Fibroblast of skin of left quadriceps (primary cell): ENCODE measurements at regions not wholly inside any gene's neighbourhood (a gene's known extent, or its start where the extent isn't known, plus 50 kb on each side); places are given as distances from the start of the nearest gene placed in this dataset.
"Not testable (repeated sequence)": the region's sequence is repeated elsewhere in the genome, so short reads cannot be mapped to it uniquely, and the experiment has no call there.

Experiments used
- DNase-seq, 2 experiments: peaks; one replicate each; pipeline ENCODE4 v3.0.0-alpha.2; 2013; ENCODE audit warnings: low read depth in 2 of 2

DNA sequence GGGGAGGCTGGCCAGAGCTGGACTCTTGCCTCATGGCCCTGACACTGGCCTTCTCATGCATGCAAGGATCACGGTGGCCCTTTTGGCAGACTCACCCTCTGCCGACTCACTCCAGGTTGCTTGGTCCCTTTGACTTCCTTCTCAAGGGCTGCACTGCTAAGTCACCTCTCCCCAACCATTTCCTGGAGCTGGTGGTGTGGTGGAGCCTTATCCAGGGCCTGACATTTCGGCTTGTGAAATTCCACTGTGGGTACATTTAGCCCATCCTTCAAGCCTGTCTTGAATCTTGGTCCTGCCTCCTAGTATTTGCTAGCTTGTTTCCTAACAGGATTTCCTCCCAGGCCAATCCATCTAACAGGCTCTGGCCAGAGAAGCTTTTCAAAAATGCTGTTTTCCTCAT, 52.6 kb upstream of the JUN start:
- DNase-seq, result no peak

- DNase-seq, result no peak
Observed at GRCh38 chr1:58837886-58838285, 54.0 kb upstream of the JUN start.

DNA sequence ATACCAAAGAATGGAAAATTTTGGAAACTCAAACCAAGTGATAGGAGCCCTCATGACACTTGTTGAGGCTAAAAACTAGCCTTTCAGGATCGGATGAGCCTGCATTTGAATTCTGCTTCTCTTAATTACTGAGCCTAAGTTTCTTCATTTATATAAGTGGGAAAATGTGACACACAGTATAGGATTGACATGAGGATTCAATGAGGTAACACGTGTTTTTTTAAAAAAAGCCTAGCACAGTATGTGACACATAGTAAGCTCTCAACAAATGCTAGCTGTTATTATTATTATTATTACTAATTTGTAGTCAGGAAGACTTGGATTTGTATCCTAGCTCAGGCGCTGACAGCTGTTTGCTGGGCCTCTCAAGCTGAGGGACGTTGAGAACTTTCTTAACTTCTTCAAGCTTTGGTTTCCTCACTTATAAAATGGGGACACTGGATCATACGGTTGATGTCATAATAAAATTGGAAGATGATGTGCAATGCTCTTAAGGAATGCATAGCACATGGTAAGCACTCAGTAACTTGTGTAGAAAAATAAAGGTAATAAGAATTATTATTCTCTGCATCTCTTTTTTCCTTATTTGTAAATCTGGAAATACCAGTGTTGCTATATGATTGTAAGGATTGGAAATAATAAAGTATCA, 55.4 kb upstream of the JUN start:
- DNase-seq, result no peak

GRCh38 chr1:58839846-58840835, 56.3 kb upstream of the JUN start:
- peak; percentile 68 to 72 for DNase-seq

- no peak for DNase-seq
Observed at GRCh38 chr1:58841455-58841854, 57.6 kb upstream of the JUN start.

- DNase-seq, result no peak
Observed at GRCh38 chr1:58842941-58843340, 59.1 kb upstream of the JUN start.

- no peak for DNase-seq
Observed at GRCh38 chr1:58844176-58844575, 60.3 kb upstream of the JUN start.

DNA sequence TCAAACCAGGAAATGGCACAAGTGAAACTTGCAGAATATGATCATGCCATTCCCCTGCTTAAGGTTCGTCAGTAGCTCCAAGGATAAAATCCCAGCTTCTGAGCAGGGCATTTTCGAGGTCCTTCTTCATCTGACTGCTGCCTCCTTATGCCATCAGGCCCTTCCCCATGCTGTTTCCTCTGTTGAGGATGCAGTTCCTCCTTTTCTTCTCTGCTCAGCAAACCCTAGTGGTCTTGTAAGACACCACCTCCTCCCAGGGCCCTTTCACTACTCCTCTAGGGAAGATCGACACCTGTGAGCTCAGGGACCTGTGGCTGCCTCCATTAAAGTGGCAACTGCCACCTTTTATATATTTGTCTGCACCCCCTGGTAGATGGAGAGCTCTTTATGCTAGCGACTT, 62.1 kb upstream of the JUN start:
- no peak for DNase-seq

- DNase-seq, result peak; percentile 94
Observed at GRCh38 chr1:58848818-58849411, 65.1 kb upstream of the JUN start.

- DNase-seq, result no peak
Observed at GRCh38 chr1:58849551-58849950, 65.7 kb upstream of the JUN start.

DNA sequence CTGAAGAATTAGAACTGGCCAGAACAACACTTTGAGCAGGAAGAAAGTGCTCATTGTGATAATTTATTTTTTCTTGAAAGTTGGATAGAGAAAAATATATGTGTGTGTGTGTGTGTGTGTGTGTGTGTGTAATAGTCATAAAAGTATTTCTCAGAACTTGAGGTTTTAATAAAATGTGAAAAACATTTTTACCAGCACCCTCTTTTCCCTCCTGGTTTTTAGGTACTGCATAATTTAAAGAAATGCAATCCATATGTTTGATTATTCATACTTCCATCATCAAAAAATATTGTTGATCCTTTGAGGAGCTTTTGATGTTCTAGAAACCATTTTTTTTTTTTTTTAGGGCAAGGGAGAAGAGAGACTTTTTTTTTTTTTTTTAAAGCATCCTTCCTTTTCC, 66.8 kb upstream of the JUN start:
- peak; percentile 62 for DNase-seq

DNA sequence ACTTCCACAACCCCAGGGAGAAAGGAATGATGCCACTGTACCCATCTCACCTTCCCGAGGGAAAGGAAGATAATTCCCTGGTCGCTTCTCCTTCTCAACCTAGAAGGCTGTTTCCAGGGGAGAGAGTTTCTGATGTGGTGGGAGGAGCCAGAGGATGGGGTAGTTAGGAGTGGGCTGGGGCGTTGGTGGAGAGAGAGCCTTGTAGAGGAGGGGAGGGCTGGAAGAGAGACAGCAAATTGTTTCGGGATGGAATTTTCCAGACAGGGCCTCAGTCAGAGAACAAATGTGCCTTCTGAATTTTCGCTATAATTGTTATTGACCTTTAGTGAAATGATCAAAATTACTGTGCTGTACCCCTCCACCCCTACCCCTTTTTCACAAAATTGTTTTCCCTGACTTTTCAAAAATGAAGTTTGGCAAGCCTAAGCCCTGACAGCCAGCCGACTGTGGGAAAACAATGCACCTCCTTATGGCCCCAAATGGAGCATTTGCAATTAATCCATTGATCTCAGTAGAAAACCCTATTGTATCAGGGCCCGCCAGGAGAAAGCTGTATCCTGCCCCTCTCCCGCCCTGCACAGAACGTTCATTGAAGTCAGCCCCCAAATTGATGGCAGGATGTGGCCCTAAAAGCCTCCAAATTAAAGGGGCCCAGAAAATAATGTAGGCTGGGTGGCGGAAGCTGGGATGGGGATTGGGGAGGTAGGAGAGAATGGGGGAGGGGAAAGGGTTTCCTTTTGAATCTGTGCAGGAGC, 69.1 kb upstream of the JUN start:
- no peak for DNase-seq

DNA sequence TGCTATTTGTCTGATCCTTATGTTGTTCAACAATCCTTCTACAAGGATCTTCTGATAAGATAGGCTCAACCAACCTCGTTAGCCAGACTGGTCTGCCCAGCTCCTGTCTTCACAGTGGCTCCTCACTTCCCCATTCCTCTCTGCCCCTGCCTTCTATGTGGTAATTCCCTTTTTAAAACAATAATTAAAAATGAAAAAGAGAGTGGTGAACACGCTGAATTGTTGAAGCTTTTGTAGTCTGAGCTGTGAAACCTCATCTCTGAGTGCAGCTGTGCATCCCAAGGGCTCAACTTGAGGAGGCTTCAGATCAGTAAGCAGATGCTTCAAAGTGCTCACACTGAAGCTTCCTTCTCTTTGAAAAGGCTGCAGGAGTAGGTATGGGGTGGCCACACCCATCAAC, 70.7 kb upstream of the JUN start:
- DNase-seq, result no peak

DNA sequence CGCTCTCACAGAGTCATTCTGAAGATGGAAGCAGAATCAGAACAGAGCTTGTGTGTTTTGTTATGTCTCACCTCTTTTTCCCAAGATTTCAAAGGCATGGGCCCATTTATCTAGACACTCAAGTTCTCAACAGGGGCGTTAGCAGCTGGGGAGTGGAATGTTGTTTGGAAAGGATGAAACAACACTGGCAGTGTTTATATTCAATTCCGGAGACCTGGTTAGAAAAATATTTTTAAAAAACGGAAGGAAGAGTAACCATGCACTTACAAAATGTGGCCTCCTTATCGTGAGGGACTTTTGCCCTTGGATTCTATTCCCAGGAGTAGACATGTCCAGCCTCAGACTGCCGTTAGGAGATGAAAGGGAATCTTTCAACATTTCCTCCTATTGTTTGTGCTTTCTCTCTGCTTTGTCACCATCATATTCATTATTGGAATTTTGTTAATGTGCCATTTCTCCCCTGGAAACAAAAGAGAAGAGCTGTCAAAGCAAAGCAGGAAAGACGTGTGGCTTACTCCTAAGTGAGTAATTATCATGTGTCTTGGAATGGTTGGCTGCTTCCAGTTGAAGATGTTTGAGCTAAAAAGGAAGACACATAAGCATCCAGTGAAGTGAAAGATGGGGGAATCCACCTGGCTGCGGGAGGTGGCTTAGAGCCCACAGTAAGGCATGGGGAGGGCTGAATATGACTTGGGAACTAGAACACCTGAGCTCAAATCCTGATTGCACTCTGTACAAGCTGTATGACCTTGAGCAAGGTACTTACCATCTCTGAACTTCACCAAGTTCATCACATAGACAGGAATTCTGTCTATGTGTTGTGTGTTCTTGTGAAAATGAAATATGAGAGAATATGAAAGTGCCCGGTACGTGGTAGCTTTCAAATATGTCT, 71.7 kb upstream of the JUN start:
- no peak for DNase-seq

- DNase-seq, result not testable (repeated sequence)
Observed at GRCh38 chr1:58856281-58856680, 72.4 kb upstream of the JUN start.

DNA sequence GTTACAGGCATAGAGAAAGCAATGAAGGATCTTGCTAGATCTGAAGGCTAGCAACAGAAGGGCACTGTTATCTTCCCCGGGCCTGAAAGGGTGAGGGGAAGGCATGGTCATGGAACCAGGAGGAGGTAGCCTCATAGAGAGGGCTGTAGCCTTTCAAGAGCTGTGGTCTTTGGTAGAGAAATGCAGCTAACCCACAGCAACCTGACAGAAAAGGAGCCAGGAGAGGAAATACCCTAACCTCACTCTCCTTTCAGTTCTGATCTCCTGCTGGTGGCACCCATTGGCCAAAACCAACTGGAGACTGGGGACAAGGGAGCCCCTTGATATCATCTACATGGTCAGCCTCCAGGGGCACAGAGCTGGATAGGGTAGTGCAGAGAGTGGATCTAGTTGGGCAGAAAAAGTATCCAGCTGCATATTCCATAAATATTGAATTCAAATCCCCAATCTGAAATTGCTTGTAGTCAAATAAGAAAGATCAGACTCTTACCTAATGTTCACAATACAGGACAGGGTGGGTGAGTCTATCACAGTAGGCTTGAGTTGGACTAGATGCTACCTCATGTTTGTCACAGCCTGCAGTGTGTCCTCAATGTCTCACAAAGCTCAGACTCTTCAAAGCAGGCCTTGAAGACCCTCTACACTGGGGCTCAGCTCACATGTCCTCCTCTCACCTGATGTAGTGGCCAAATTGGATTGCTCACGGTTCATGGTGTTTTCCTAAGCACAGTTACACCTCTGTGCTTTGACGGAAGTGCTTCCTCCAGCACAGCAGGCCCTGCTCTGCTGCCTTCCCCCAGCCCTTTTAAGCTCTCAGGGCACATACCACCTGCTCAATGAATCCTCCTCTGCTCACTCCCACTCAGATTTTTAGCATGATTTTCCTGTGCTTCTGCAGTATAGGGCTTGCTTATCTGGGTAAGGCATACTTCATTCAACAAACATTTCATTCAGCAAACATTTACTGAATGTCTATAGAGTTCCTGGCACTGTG, 74.1 kb upstream of the JUN start:
- DNase-seq, result no peak

DNA sequence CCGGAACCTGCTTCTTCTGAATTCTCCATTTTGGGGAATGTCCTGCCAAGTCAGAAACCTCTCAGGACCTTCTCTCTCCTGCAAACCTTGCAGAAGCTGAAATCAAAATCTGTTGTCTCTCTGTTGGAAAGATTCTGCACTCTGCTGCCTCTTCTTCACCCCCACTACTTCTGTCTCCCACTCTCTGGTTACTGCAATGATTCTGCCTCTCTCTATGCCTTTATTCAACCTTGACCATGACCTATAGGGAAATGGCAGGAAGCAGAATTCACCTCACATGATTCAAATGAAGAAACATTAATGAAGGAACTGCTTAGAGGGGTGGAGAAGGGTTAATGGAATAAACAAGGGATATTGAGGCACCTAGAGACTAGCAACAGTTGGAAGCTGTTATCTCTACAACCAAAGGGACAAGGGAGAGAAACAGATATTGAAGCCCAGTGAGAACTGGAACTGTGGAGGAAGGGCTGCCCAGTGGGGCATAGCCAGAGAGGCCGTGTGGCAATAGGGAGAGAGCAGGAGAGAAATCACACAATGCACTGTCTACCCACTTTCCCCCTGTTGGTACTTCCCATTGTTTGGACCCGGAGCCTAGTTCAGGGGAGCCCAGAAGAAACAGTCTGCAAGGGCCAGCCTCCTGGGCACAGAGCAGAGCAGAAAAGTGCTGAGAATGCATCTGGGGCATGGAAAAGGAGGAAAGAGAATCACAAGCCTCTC, 76.1 kb upstream of the JUN start:
- DNase-seq, result no peak

DNA sequence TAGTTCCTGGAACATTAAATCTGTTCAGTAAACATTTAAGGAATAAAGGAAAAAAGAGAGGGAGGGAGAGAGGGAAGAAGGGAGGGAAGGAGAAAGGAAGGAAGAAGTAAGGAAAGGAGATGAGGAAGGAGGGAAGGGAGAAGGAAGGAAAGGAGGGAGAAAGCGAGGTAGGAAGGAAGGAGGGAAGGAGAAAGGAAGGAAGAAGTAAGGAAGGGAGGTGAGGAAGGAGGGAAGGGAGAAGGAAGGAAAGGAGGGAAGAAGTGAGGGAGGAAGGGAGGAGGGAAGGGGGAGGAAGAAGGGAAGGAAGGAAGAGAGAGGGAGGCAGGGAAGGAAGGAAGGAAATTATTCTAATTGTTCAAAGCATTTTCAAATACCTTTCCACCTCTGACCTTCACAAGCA, 77.2 kb upstream of the JUN start:
- DNase-seq, result no peak

DNA sequence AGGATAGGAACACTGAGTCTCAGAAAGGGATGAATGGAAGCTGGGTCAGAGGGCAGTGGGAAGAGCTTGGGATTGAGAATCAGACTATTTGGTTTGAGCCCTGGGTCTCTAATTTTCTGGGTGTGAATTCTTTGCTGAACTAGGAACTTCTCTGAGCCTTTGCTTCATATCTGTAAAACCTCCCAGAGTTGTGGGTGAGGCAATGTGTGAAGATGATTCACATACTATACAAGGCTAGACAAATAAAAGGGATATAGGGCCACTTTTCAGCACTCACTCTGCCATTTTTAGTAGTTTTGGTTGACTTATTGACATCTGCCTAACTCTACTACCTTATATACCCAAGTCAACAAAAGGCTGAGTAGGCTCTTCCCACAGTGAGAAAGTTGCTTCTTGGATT, 77.7 kb upstream of the JUN start:
- DNase-seq, result no peak
